HG02623 (cell line): ENCODE measurements at regions not wholly inside any gene's neighbourhood (a gene's known extent, or its start where the extent isn't known, plus 50 kb on each side); places are given as distances from the start of the nearest gene placed in this dataset.
"Not testable (repeated sequence)": the region's sequence is repeated elsewhere in the genome, so short reads cannot be mapped to it uniquely, and the experiment has no call there.

Source experiments
- ATAC-seq: cut with Tn5 transposase; IDR thresholded peaks from one replicate; pipeline ENCODE4 v1.9.1; 2021; ENCODE audit warnings: moderate library complexity; ENCODE audit not compliant: unreplicated experiment

DNA sequence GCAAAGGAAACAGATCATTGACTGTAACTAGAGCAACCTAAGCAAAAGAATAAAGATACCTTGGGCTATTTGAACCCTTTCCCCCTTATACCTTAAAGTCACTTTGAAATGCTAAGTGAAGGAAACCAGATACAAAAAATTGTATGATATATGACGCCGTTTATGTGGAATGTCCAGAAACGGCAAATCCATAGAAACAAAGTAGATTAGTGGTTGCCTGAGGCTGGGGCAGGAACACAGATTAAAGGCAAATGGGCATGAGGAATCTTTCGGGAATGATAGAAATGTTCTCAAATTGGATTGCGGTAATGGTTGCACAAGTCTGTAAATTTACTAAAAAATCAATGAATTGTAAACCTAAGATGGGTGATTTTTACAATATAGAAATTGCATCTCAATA lies 160.1 kb upstream of the CCDC54 start:
- ATAC-seq = no peak

DNA sequence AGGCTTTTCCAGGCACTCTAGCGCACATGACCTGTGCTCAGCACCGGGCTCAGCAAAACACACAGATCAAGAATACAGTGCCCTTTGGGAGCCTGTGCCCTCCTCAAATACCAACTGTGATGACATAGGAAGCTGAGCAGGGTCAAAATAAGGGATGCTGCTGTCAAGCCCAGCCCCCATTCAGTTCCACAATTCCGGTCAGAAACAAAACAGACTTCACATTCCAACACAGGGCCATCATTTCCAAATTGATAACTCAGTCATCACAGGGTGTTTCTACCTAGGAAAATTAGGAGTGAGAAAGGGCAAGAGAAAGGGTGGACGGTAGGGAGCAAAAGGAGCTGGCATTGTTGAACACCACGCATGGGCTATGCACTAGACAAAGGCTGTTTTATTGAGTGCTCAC lies 158.4 kb upstream of the CCDC54 start:
- ATAC-seq = no peak

GRCh38 chr3:107220538-107220937 lies 156.7 kb upstream of the CCDC54 start:
- no peak for ATAC-seq

GRCh38 chr3:107221856-107222255 lies 155.4 kb upstream of the CCDC54 start:
- no peak for ATAC-seq

DNA sequence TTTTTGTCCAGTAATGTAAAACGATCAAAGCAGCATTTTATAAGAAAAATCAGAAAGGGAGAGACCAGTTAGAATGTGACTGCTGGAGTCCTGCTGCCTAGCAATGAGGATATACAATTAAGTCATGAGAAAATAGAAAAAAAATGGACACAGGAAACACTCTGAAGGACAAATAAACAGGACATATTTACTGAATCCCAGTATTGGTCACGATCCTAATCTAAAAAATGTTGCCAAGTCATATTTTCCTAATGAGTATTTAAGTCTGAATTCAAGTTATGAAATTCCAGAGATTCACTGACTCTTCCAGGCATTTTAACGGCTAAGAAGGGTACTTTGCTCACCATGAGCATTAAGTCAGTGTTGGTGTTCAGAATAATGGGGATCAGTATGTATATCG lies 154.3 kb upstream of the CCDC54 start:
- ATAC-seq = no peak

GRCh38 chr3:107224026-107224596 lies 153.1 kb upstream of the CCDC54 start:
- no peak for ATAC-seq

GRCh38 chr3:107227091-107227490 lies 150.1 kb upstream of the CCDC54 start:
- ATAC-seq = no peak

- ATAC-seq = not testable (repeated sequence)
Observed at GRCh38 chr3:107233877-107234276, 143.4 kb upstream of the CCDC54 start.

- ATAC-seq = no peak
Observed at GRCh38 chr3:107235193-107235927, 141.9 kb upstream of the CCDC54 start.

- ATAC-seq = no peak
Observed at GRCh38 chr3:107235928-107236315, 141.3 kb upstream of the CCDC54 start.

GRCh38 chr3:107236655-107237337 lies 140.4 kb upstream of the CCDC54 start:
- ATAC-seq = no peak

GRCh38 chr3:107238787-107239186 lies 138.5 kb upstream of the CCDC54 start:
- no peak for ATAC-seq

- no peak for ATAC-seq
Observed at GRCh38 chr3:107239703-107240102, 137.5 kb upstream of the CCDC54 start.

GRCh38 chr3:107240183-107241091 lies 136.8 kb upstream of the CCDC54 start:
- ATAC-seq = peak; percentile 92

- no peak for ATAC-seq
Observed at GRCh38 chr3:107241217-107241616, 136.0 kb upstream of the CCDC54 start.

DNA sequence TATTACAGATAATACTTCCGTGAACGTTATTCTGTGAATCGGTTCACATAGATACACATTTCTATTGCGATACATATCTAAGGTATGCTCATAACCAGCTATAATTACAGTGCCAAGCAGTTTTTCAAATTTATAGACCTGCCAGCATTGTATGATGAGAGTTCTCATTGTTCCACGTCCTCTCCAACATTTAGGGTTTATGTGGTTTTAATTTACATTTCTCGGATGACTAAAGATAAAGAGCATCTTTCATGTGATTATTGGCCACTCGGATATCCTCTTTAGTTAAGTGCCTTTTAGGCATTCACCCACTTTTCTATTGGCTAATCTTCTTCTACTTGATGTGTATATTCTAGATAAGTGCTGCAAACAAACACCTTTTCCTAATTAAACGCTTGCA lies 134.7 kb upstream of the CCDC54 start:
- no peak for ATAC-seq

- ATAC-seq = no peak
Observed at GRCh38 chr3:107247116-107247515, 130.1 kb upstream of the CCDC54 start.

DNA sequence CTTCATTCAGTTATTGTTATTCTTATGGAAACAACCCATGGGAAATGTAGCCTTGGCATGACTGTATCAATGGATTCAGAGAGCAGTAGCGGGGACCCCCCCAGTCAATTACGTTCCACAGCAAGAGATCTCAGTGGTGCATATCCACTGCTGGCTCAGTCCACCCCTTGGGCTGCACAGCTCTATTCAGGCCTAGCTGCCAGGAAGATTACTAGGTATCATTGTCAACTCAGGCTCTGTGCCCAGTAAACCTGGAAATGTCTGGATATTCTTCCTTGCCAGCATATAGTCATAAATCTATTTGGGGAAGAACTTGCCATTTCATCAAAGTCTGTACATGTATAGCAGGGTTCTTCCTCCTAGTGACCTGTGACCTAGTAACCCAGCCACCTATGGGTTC lies 128.1 kb upstream of the CCDC54 start:
- ATAC-seq = no peak

- no peak for ATAC-seq
Observed at GRCh38 chr3:107250221-107250620, 127.0 kb upstream of the CCDC54 start.

DNA sequence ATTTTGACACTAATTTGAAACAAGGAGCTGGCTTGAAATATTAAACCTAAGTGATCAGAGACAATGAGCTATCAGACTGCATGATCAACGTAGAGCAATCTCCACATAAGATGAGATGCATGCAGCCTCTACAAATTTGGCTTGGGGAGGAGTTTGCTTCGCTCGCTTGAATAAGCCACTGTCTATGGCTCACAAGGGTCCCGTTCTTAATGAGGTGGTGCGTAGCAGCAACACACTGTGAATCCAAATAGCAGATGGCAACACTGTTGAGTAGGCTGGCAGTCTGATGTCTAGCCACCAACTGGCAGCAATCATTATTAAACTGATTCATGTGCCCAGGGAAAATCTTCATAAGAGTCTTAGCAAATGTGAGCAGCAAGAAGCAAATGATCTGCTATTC lies 125.4 kb upstream of the CCDC54 start:
- no peak for ATAC-seq

DNA sequence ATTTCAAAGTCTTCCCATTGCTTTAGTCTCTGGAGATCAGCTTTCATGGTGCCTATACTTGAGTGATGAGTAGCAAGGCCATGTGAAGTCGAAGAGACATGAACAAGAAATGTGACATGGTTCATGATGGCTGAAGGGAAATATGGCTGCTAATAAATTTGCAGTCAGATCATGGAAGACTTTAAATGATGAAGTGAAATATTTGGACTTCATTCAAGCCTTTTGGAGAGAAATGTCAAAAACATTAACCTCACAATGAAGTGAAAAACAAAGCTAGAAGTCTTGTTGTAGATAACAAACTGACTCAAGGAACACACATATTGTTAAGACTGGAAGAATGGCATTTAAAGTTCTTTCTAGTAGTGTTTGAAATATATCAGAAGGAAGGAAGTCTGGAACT lies 120.3 kb upstream of the CCDC54 start:
- ATAC-seq = no peak
